DOHH2 (cell line): ENCODE measurements at regions not wholly inside any gene's neighbourhood (a gene's known extent, or its start where the extent isn't known, plus 50 kb on each side); places are given as distances from the start of the nearest gene placed in this dataset.

ENCODE experiments used
- H3F3A ChIP-seq: fragments of 200-600 bp; sonication (generic), shearing (Covaris generic); 2 replicates; pipeline ENCODE4 v1.6.0; 2016; ENCODE audit warnings: antibody characterized with exemption, mild to moderate bottlenecking; ENCODE audit not compliant: control insufficient read depth, insufficient read depth
- H3K27ac ChIP-seq: fragments of 200-600 bp; sonication (generic); 2 replicates; pipeline ENCODE4 v1.5.1; 2014; ENCODE audit warnings: low read depth, mild to moderate bottlenecking, low read length, moderate library complexity
- H3K27me3 ChIP-seq: fragments of 200-600 bp; sonication (generic); 2 replicates; pipeline ENCODE4 v1.6.1; 2014; ENCODE audit warnings: mild to moderate bottlenecking, low read length, mixed read lengths; ENCODE audit not compliant: control insufficient read depth
- H3K36me3 ChIP-seq: fragments of 200-600 bp; sonication (generic); 2 replicates; pipeline ENCODE4 v1.6.1; 2014; ENCODE audit warnings: mild to moderate bottlenecking, low read length, moderate library complexity, mixed read lengths; ENCODE audit not compliant: control insufficient read depth
- H3K4me1 ChIP-seq: fragments of 200-600 bp; sonication (generic); 2 replicates; pipeline ENCODE4 v1.6.1; 2014; ENCODE audit warnings: mild to moderate bottlenecking, low read length, mixed read lengths; ENCODE audit not compliant: control insufficient read depth
- H3K4me2 ChIP-seq: fragments of 200-600 bp; sonication (generic); 2 replicates; pipeline ENCODE4 v1.6.0; 2014; ENCODE audit warnings: mild to moderate bottlenecking, low read length, moderate library complexity
- H3K4me3 ChIP-seq: fragments of 200-600 bp; sonication (generic); 2 replicates; pipeline ENCODE4 v1.5.1; 2014; ENCODE audit warnings: mild to moderate bottlenecking, low read length, mixed read lengths
- H3K79me2 ChIP-seq: fragments of 200-600 bp; sonication (generic); 2 replicates; pipeline ENCODE4 v1.6.1; 2014; ENCODE audit warnings: mild to moderate bottlenecking, low read length, mixed read lengths; ENCODE audit not compliant: control insufficient read depth
- H3K9me2 ChIP-seq: fragments of 200-600 bp; sonication (generic); replicated peaks from 2 replicates; pipeline ENCODE4 v1.6.1; 2014; ENCODE audit warnings: mild to moderate bottlenecking, low read length, mixed read lengths; ENCODE audit not compliant: control insufficient read depth
- H3K9me3 ChIP-seq: fragments of 200-600 bp; sonication (generic); 2 replicates; pipeline ENCODE4 v1.6.1; 2014; ENCODE audit warnings: antibody characterized with exemption, low read length, mixed read lengths; ENCODE audit not compliant: control insufficient read depth, insufficient read depth
- H4K20me1 ChIP-seq: fragments of 200-600 bp; sonication (generic); 2 replicates; pipeline ENCODE4 v1.6.0; 2014; ENCODE audit warnings: low read depth, mild to moderate bottlenecking, antibody characterized with exemption, low read length, moderate library complexity; ENCODE audit not compliant: control insufficient read depth, insufficient read depth
- CTCF ChIP-seq: fragments of 200-600 bp; sonication (generic); IDR thresholded peaks from one replicate; pipeline ENCODE4 v1.5.1; 2014; ENCODE audit warnings: antibody characterized with exemption, mild to moderate bottlenecking, low read depth, low read length; ENCODE audit not compliant: poor library complexity, severe bottlenecking
- EZH2phosphoT487 ChIP-seq: fragments of 200-600 bp; sonication (generic); IDR thresholded peaks from 2 replicates; pipeline ENCODE4 v1.6.1; 2017; ENCODE audit warnings: borderline replicate concordance, mild to moderate bottlenecking, antibody characterized with exemption, low read length, moderate library complexity, mixed read lengths

- peaks cover 14% of the 10 kb centered on the region for H3K4me1 ChIP-seq
- H3K79me2 ChIP-seq: no peaks in the 10 kb centered on the region
- no peaks in the 10 kb centered on the region for H3K27me3 ChIP-seq
- H3K4me3 ChIP-seq: no peak overlapping the region
- H3K9me3 ChIP-seq: no peaks in the 10 kb centered on the region
- no peaks in the 10 kb centered on the region for H3F3A ChIP-seq
- no peak overlapping the region for H3K27ac ChIP-seq
- no peak overlapping the region for H3K4me2 ChIP-seq
- H4K20me1 ChIP-seq: no peaks in the 10 kb centered on the region
- TF ChIP-seq EZH2phosphoT487 (no peak), CTCF (no peak)
- no peaks in the 10 kb centered on the region for H3K36me3 ChIP-seq
- no peaks in the 10 kb centered on the region for H3K9me2 ChIP-seq
These were observed 71.6 kb upstream of the ASTN2 start for GRCh38 chr9:117486426-117486825.

- Histone ChIP-seq H3K9me2 (no peaks in the 10 kb centered on the region), H3K4me1 (peaks cover 14% of the 10 kb centered on the region), H3K36me3 (no peaks in the 10 kb centered on the region), H4K20me1 (no peaks in the 10 kb centered on the region), H3K4me2 (no peak overlapping the region), H3K4me3 (no peak overlapping the region), H3K27ac (no peak overlapping the region), H3K27me3 (no peaks in the 10 kb centered on the region), H3K79me2 (no peaks in the 10 kb centered on the region), H3K9me3 (no peaks in the 10 kb centered on the region), H3F3A (no peaks in the 10 kb centered on the region)
- no peak for TF ChIP-seq EZH2phosphoT487
- TF ChIP-seq CTCF: no peak
These were observed 70.3 kb upstream of the ASTN2 start for GRCh38 chr9:117485176-117485575.

GRCh38 chr9:117480729-117481128 lies 65.9 kb upstream of the ASTN2 start:
- H4K20me1 ChIP-seq: no peaks in the 10 kb centered on the region
- no peaks in the 10 kb centered on the region for H3K9me3 ChIP-seq
- no peaks in the 10 kb centered on the region for H3K79me2 ChIP-seq
- H3K4me1 ChIP-seq: peaks cover 16% of the 10 kb centered on the region; the same call in 1 of the 2 replicates
- H3K4me2 ChIP-seq: no peak overlapping the region
- no peaks in the 10 kb centered on the region for H3F3A ChIP-seq
- no peaks in the 10 kb centered on the region for H3K36me3 ChIP-seq
- TF ChIP-seq CTCF: no peak
- TF ChIP-seq EZH2phosphoT487: no peak
- H3K27me3 ChIP-seq: no peaks in the 10 kb centered on the region
- H3K27ac ChIP-seq: no peak overlapping the region
- H3K4me3 ChIP-seq: no peak overlapping the region
- H3K9me2 ChIP-seq: no peaks in the 10 kb centered on the region

GRCh38 chr9:117480253-117480652 lies 65.4 kb upstream of the ASTN2 start:
- Histone ChIP-seq H3K36me3 (no peaks in the 10 kb centered on the region), H3K27ac (no peak overlapping the region), H3K4me2 (no peak overlapping the region), H3F3A (no peaks in the 10 kb centered on the region), H3K4me1 (peaks cover 13% of the 10 kb centered on the region; the same call in 1 of the 2 replicates), H3K4me3 (no peak overlapping the region), H3K9me2 (no peaks in the 10 kb centered on the region), H4K20me1 (no peaks in the 10 kb centered on the region), H3K79me2 (no peaks in the 10 kb centered on the region), H3K27me3 (no peaks in the 10 kb centered on the region), H3K9me3 (no peaks in the 10 kb centered on the region)
- TF ChIP-seq EZH2phosphoT487 (no peak), CTCF (no peak)
